ENCODE measurements at regions not wholly inside any gene's neighbourhood (a gene's known extent, or its start where the extent isn't known, plus 50 kb on each side); places are given as distances from the start of the nearest gene placed in this dataset.

DNA sequence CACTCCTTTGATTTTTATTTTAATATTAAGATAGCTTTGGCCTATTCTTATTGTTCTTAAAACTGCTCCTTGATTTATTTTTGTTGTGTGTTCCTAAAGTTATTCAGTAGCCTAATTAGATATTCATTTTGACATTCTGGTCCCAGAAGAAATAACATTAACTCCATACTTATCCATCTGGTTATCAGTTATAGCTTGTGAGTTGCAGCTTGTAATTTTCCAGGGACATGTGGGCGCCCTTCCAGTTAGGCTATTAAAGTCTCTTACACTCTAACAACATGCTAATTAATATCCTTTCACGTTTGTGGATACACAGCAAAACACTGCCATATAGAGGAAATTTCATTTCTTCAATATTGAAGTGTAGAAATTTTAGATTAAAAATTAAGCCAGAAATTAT lies 987.5 kb downstream of the HACE1 start (continued):
- TF ChIP-seq, protein P1, sequence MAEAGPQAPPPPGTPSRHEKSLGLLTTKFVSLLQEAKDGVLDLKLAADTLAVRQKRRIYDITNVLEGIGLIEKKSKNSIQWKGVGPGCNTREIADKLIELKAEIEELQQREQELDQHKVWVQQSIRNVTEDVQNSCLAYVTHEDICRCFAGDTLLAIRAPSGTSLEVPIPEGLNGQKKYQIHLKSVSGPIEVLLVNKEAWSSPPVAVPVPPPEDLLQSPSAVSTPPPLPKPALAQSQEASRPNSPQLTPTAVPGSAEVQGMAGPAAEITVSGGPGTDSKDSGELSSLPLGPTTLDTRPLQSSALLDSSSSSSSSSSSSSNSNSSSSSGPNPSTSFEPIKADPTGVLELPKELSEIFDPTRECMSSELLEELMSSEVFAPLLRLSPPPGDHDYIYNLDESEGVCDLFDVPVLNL (CRISPR knock-in tag; IDR thresholded peaks at IDR 0.05; ENCODE audit: borderline replicate concordance, low read depth), result no peak
- TF ChIP-seq ZNF396 (CRISPR knock-in tag; IDR thresholded peaks at IDR 0.05; ENCODE audit: borderline replicate concordance) (no peak), ZNF263 (CRISPR knock-in tag; IDR thresholded peaks at IDR 0.05; ENCODE audit: low read depth) (no peak), PRDM15 (CRISPR knock-in tag; IDR thresholded peaks at IDR 0.05) (no peak), RELA (CRISPR knock-in tag; IDR thresholded peaks at IDR 0.05; ENCODE audit: borderline replicate concordance) (no peak), ATF2 (CRISPR knock-in tag; IDR thresholded peaks at IDR 0.05; ENCODE audit: borderline replicate concordance, low read depth) (no peak), FOXK1 (CRISPR knock-in tag; IDR thresholded peaks at IDR 0.05) (no peak), ZNF423 (CRISPR knock-in tag; IDR thresholded peaks at IDR 0.05) (no peak), ZSCAN18 (CRISPR knock-in tag; IDR thresholded peaks at IDR 0.05) (no peak), FOXP1 (CRISPR knock-in tag; IDR thresholded peaks at IDR 0.05; ENCODE audit: borderline replicate concordance) (no peak)
- TF ChIP-seq, protein P2, sequence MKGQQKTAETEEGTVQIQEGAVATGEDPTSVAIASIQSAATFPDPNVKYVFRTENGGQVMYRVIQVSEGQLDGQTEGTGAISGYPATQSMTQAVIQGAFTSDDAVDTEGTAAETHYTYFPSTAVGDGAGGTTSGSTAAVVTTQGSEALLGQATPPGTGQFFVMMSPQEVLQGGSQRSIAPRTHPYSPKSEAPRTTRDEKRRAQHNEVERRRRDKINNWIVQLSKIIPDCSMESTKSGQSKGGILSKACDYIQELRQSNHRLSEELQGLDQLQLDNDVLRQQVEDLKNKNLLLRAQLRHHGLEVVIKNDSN (CRISPR knock-in tag; IDR thresholded peaks at IDR 0.05), result no peak

DNA sequence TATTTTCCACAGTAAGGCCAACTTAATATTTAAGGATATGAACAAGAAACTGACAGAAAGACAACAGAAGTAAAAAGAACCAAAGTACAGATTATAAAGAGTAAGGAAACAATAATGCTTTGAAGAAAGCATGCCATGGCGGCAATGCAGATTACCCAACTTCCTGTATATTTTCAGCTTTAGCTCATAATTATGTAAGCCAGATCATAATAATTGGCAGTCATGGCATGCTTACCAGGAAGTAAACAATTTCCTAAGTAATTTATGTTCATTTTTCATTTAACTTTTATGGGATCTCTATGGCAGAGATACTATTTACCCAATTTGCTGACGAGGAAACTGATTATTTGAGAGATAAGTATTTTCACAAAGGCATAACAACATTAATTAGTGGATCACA lies 988.7 kb downstream of the HACE1 start:
- no peaks in the 10 kb centered on the region for H3K27me3 Mint-ChIP-seq (ENCODE audit: low read depth)
- H3K4me3 Mint-ChIP-seq, result no peak overlapping the region
- peaks cover 33% of the 10 kb centered on the region for H3K4me1 Mint-ChIP-seq
- DNase-seq (ENCODE audit: low spot score) (no peak), ATAC-seq (no peak)
- ChIA-PET CTCF (no interaction called here), POLR2A (no interaction called here)
- no peak overlapping the region for H3K27ac Mint-ChIP-seq
- H3K9me3 Mint-ChIP-seq, result peaks cover 3% of the 10 kb centered on the region; the same call in 1 of the 2 replicates
- no peaks in the 10 kb centered on the region for H3K36me3 Mint-ChIP-seq
- TF ChIP-seq ZMAT4 (CRISPR knock-in tag; IDR thresholded peaks at IDR 0.05) (no peak), KAT7 (CRISPR knock-in tag; IDR thresholded peaks at IDR 0.05; ENCODE audit: borderline replicate concordance) (no peak), NFE2L1 (CRISPR knock-in tag; IDR thresholded peaks at IDR 0.05) (no peak), JAZF1 (CRISPR knock-in tag; IDR thresholded peaks at IDR 0.05) (no peak), TCF7 (CRISPR knock-in tag; IDR thresholded peaks at IDR 0.05; ENCODE audit: low read depth) (no peak), OVOL2 (CRISPR knock-in tag; IDR thresholded peaks at IDR 0.05; ENCODE audit: borderline replicate concordance) (no peak), JUN (CRISPR knock-in tag; IDR thresholded peaks at IDR 0.05) (no peak), STAT6 (CRISPR knock-in tag; conservative IDR thresholded peaks at IDR 0.05; ENCODE audit: low read depth) (no peak), FOXJ3 (CRISPR knock-in tag; IDR thresholded peaks at IDR 0.05; ENCODE audit: borderline replicate concordance) (no peak)
- TF ChIP-seq, protein P3, sequence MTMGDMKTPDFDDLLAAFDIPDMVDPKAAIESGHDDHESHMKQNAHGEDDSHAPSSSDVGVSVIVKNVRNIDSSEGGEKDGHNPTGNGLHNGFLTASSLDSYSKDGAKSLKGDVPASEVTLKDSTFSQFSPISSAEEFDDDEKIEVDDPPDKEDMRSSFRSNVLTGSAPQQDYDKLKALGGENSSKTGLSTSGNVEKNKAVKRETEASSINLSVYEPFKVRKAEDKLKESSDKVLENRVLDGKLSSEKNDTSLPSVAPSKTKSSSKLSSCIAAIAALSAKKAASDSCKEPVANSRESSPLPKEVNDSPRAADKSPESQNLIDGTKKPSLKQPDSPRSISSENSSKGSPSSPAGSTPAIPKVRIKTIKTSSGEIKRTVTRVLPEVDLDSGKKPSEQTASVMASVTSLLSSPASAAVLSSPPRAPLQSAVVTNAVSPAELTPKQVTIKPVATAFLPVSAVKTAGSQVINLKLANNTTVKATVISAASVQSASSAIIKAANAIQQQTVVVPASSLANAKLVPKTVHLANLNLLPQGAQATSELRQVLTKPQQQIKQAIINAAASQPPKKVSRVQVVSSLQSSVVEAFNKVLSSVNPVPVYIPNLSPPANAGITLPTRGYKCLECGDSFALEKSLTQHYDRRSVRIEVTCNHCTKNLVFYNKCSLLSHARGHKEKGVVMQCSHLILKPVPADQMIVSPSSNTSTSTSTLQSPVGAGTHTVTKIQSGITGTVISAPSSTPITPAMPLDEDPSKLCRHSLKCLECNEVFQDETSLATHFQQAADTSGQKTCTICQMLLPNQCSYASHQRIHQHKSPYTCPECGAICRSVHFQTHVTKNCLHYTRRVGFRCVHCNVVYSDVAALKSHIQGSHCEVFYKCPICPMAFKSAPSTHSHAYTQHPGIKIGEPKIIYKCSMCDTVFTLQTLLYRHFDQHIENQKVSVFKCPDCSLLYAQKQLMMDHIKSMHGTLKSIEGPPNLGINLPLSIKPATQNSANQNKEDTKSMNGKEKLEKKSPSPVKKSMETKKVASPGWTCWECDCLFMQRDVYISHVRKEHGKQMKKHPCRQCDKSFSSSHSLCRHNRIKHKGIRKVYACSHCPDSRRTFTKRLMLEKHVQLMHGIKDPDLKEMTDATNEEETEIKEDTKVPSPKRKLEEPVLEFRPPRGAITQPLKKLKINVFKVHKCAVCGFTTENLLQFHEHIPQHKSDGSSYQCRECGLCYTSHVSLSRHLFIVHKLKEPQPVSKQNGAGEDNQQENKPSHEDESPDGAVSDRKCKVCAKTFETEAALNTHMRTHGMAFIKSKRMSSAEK (CRISPR knock-in tag; IDR thresholded peaks at IDR 0.05; ENCODE audit: borderline replicate concordance), result no peak

All from WTC11 (cell line).